Immature natural killer cell (primary cell): ENCODE measurements at regions not wholly inside any gene's neighbourhood (a gene's known extent, or its start where the extent isn't known, plus 50 kb on each side); places are given as distances from the start of the nearest gene placed in this dataset.

ENCODE experiments used
- DNase-seq, 3 donors: peaks; one replicate each; pipeline ENCODE4 v3.0.0; 2022; ENCODE audit warnings: mixed read lengths in 1 of 3
- H3K27ac Mint-ChIP-seq, 6 donors: one replicate each; pipeline ENCODE4 v1.8.0; 2020; ENCODE audit warnings: mixed read lengths in 6 of 6, mild to moderate bottlenecking in 5 of 6, inconsistent platforms in 4 of 6, moderate library complexity in 3 of 6
- H3K27me3 Mint-ChIP-seq, 3 donors: one replicate each; pipeline ENCODE4 v1.8.0; 2020 to 2021; ENCODE audit warnings: low read depth in 3 of 3, mild to moderate bottlenecking in 3 of 3, mixed read lengths in 3 of 3, moderate library complexity in 3 of 3, inconsistent platforms in 1 of 3
- H3K36me3 Mint-ChIP-seq, 3 donors: one replicate each; pipeline ENCODE4 v1.8.0; 2020; ENCODE audit warnings: mixed read lengths in 3 of 3, inconsistent platforms in 2 of 3, mild to moderate bottlenecking in 2 of 3
- H3K4me1 Mint-ChIP-seq, 2 donors: one replicate each; pipeline ENCODE4 v1.8.0; 2020; ENCODE audit warnings: inconsistent platforms in 2 of 2, mild to moderate bottlenecking in 2 of 2, mixed read lengths in 2 of 2, moderate library complexity in 1 of 2
- H3K4me3 Mint-ChIP-seq, 5 donors: one replicate each; pipeline ENCODE4 v1.8.0; 2020; ENCODE audit warnings: mild to moderate bottlenecking in 5 of 5, mixed read lengths in 5 of 5, inconsistent platforms in 3 of 5, moderate library complexity in 3 of 5
- H3K9me3 Mint-ChIP-seq, 6 donors: one replicate each; pipeline ENCODE4 v1.8.0; 2020; ENCODE audit warnings: mild to moderate bottlenecking in 6 of 6, mixed read lengths in 6 of 6, inconsistent platforms in 4 of 6, moderate library complexity in 3 of 6

DNA sequence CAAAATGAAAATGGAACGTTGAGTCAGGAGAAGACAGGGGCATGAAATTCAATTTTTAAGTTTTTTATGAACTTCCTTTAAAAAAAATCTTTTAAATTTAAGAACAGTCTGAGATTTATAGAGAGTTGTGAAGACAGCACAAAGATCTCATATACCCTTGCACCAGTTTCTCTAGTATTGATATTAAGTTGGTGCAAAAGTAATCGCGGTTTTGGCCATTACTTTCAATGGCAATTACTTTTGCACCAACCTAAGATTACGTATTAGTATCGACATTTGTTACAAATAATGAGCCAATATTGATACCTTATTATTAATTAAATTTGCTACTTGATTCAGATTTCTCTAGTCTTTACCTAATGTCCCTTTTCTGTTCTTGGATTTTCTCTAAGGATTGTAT is 684.4 kb upstream of the CDH8 start:
- peaks cover 0 to 4% (median 2%) of the 10 kb centered on the region in 3 donors for H3K36me3 Mint-ChIP-seq
- peaks cover 19 to 79% (median 45%) of the 10 kb centered on the region in 6 donors for H3K9me3 Mint-ChIP-seq
- no peak overlapping the region for H3K27ac Mint-ChIP-seq
- H3K4me3 Mint-ChIP-seq: no peak overlapping the region
- no peaks in the 10 kb centered on the region for H3K4me1 Mint-ChIP-seq
- peaks cover 0 to 4% (median 1%) of the 10 kb centered on the region in 3 donors for H3K27me3 Mint-ChIP-seq
- no peak for DNase-seq

DNA sequence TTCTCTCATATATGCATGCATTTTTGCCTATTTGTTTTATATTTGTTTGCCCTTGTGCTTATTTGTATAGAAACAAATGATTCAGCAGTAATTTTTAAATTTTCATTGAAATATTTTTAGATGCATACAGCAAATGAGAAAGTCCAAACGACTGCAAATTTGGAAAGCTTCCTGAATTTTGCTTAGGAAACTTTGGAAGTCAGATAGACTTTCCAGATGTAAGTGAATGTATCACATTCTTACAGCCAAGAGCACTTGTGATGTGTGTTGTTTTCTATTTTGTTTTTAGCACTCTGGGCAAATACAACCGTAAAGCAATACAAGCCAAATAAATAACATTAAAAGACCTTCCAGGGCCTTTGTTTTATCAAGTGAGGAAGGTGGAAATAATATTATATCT is 680.8 kb upstream of the CDH8 start:
- Mint-ChIP-seq H3K27me3 (peaks cover 0 to 4% (median 3%) of the 10 kb centered on the region in 3 donors), H3K4me1 (no peaks in the 10 kb centered on the region), H3K9me3 (peaks cover 15 to 62% (median 38%) of the 10 kb centered on the region in 6 donors), H3K4me3 (no peak overlapping the region), H3K27ac (no peak overlapping the region), H3K36me3 (peaks cover 0 to 4% (median 0%) of the 10 kb centered on the region in 3 donors)
- DNase-seq: no peak

DNA sequence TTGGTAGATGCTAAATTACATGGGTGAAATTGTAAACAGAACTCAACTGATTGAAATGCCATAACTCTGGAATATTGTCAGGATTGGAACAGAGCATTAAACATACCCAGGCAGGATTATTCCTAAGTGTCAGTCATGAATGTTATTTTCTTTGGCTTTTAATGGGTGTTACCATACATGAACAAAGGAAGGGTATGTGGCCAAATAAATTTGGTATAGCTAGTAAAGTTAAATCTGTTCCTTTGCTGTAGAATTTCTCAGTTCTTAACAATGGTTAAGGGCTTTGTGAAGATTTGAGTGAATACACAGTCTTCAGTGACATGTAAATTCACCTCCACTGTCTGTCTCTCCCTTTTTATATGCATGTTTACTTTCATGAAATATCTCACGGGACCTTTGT is 679.5 kb upstream of the CDH8 start:
- Mint-ChIP-seq H3K9me3 (peaks cover 11 to 61% (median 37%) of the 10 kb centered on the region in 6 donors), H3K27ac (no peak overlapping the region), H3K4me1 (no peaks in the 10 kb centered on the region), H3K27me3 (peaks cover 0 to 6% (median 3%) of the 10 kb centered on the region in 3 donors), H3K36me3 (peaks cover 0 to 4% (median 0%) of the 10 kb centered on the region in 3 donors), H3K4me3 (no peak overlapping the region)
- no peak for DNase-seq

DNA sequence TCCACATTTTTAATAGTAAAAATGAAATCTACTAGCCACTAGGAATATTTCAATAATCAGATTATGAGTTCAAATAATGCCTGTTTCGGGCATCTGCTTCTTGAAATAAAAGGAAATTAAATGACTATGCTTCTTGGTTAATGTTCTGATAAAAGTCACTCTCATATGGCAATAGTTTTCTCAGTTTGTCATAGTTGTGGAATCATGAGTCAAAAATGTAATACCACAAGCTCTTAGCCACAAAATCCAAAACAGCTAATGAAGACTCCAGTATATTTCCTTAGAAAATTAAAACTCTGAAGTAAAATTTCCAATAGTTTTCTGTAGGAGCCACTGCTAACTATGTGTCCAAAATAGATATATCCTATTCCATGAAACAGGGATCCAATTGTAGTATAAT is 676.3 kb upstream of the CDH8 start:
- Mint-ChIP-seq H3K4me1 (no peaks in the 10 kb centered on the region), H3K9me3 (peaks cover 13 to 59% (median 26%) of the 10 kb centered on the region in 6 donors), H3K4me3 (no peak overlapping the region), H3K27ac (no peak overlapping the region), H3K36me3 (peaks cover 0 to 3% (median 0%) of the 10 kb centered on the region in 3 donors), H3K27me3 (peaks cover 0 to 3% (median 2%) of the 10 kb centered on the region in 3 donors)
- DNase-seq: no peak

DNA sequence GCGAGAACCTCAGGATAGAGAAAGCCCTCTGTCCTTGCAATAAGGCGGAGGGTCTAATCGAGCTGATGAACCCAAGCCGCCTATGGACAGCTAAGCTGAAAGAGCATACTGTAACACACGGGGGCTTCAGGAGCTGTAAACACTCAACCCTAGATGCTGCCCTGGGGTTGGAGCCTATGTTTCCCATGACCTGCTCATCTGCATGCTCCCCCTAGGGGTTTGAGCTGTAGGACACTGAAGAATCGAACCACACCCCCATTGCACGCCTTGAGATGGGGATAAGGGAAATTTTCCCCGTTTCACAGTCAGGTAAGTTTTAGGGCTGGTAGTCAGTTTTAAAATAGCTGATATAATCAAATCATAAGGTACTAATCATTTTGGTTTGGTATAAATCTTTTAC is 675.6 kb upstream of the CDH8 start:
- Mint-ChIP-seq H3K27me3 (peaks cover 0 to 2% (median 2%) of the 10 kb centered on the region in 3 donors), H3K9me3 (peaks cover 14 to 52% (median 25%) of the 10 kb centered on the region in 6 donors), H3K4me3 (no peak overlapping the region), H3K27ac (no peak overlapping the region), H3K4me1 (no peaks in the 10 kb centered on the region), H3K36me3 (no peaks in the 10 kb centered on the region)
- DNase-seq: no peak

DNA sequence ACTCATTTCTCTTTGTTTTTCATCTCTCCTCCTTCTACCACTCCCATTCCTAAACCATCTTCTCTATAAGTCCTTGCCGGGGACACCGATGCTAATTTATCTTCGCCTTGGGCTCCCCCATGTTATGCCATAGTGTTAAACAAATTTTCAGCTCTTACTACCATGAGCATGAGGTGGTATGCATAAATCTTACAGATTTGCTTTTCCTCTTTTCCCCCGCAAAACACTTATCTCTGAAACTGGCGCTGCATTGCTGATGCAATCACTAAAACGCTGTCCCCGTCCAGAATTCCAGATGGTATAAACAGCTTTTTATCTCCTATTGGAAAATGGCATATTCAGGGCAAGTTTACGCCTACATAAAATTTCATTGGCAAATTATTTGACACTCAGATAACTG is 673.6 kb upstream of the CDH8 start:
- Mint-ChIP-seq H3K4me1 (no peaks in the 10 kb centered on the region), H3K27ac (no peak overlapping the region), H3K36me3 (no peaks in the 10 kb centered on the region), H3K4me3 (no peak overlapping the region), H3K27me3 (peaks cover 0 to 2% (median 1%) of the 10 kb centered on the region in 3 donors), H3K9me3 (peaks cover 8 to 43% (median 25%) of the 10 kb centered on the region in 6 donors)
- no peak for DNase-seq

DNA sequence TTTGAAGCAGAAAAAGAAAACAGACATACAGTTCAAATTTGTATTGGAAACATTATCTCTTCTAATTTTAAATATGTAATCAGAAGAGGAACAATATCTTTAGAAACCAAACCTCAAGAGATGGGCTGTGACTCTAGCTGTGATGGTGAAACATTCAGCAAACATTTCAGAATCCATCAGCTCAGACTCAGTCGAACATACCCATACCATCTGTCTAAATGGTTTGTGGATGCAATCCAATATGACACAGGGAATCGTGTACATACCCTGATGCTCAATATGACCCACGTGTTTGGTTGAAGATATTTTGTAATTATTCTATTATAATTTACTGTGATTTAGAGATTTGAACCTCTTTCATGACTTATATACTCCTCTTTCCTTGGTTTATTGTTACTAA is 665.2 kb upstream of the CDH8 start:
- no peaks in the 10 kb centered on the region for H3K27me3 Mint-ChIP-seq
- no peak overlapping the region for H3K4me3 Mint-ChIP-seq
- H3K4me1 Mint-ChIP-seq: no peaks in the 10 kb centered on the region
- H3K9me3 Mint-ChIP-seq: peaks cover 3 to 63% (median 40%) of the 10 kb centered on the region in 6 donors
- H3K27ac Mint-ChIP-seq: no peak overlapping the region
- no peaks in the 10 kb centered on the region for H3K36me3 Mint-ChIP-seq
- DNase-seq: no peak

DNA sequence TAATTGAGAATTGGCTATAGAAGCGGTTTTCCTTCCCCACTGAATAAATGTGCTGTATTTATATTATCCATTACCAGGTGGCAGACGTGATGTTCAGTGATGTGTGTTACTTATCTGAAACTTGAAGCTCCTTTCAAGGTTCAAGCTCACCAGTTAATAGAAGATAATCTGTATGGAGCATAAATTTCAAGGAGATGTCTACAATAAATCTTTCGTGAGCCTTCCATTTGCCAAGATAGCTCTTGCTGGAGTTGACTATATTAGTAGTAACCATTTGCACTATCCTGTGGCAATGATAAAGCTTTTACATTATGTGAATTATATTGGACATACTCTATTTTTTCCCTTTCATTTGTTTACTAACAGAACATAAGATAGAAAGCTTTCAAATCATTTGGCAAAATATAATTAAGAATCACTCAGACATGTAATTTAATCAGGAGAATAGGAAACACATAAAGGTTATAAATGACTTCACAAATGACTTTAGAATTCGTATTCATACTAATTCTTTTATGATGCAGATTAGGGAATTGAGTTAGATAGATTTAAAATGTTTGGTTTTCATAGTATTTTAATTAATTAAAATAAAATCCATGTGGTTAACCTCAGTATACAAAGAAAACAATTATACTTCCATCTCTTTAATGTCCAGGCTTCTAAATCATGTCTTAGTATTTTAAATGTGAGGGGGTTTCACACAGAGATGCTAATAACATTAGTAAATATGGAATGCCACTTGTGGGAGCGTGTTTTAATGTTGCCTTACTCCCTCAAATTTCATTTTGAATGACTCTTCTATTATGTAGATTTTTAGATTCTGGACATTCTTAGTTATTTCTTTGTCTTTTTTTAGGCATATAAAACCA is 664.4 kb upstream of the CDH8 start:
- Mint-ChIP-seq H3K4me3 (no peak overlapping the region), H3K4me1 (no peaks in the 10 kb centered on the region), H3K36me3 (no peaks in the 10 kb centered on the region), H3K27ac (no peak overlapping the region), H3K27me3 (peaks cover 0 to 1% (median 0%) of the 10 kb centered on the region in 3 donors), H3K9me3 (peaks cover 3 to 65% (median 40%) of the 10 kb centered on the region in 6 donors)
- no peak for DNase-seq

DNA sequence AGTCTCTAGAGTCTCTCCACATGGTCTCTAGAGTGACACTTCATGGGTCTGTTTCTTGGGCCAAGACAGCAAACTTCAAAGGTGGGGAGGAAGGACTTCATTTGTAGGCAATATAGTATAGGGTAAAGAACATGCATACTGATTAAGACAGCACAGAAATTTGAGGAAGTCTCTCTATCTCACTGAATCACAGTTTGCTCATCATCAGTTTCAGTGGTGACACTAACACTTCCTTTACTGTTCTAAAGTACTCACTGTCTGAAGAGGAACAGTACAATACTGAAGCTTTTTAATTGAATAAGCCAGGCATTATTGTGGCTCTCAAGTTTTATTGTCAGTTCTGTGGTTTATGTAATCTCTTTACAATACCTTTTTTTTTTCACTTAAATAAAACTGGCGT is 656.4 kb upstream of the CDH8 start:
- Mint-ChIP-seq H3K36me3 (peaks cover 0 to 5% (median 3%) of the 10 kb centered on the region in 3 donors), H3K27me3 (peaks cover 0 to 5% (median 3%) of the 10 kb centered on the region in 3 donors), H3K9me3 (peaks cover 13 to 79% (median 46%) of the 10 kb centered on the region in 6 donors), H3K4me3 (no peak overlapping the region), H3K27ac (no peak overlapping the region), H3K4me1 (no peaks in the 10 kb centered on the region)
- no peak for DNase-seq

DNA sequence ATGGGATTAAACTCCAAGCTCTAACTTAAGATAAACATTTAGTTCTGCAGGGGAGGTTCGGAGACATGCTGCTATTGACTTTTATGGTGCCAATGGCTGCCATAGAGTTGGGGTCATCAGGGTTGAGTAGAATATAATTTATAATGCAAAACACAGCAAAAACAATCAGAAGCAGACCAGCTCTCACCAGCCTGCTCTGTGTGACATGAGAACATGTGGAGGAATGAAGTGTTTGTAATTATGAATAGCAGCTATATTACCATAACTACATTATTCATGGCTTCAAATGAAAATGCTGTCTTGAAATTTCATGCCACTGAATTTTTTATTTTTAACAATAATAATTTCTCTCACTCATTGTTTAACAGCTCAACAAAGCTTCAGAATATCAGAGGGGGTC is 645.6 kb upstream of the CDH8 start:
- Mint-ChIP-seq H3K27me3 (no peaks in the 10 kb centered on the region), H3K36me3 (peaks cover 0 to 4% (median 0%) of the 10 kb centered on the region in 3 donors), H3K4me1 (no peaks in the 10 kb centered on the region), H3K4me3 (no peak overlapping the region), H3K27ac (no peak overlapping the region), H3K9me3 (peaks cover 38 to 78% (median 44%) of the 10 kb centered on the region in 6 donors)
- no peak for DNase-seq

DNA sequence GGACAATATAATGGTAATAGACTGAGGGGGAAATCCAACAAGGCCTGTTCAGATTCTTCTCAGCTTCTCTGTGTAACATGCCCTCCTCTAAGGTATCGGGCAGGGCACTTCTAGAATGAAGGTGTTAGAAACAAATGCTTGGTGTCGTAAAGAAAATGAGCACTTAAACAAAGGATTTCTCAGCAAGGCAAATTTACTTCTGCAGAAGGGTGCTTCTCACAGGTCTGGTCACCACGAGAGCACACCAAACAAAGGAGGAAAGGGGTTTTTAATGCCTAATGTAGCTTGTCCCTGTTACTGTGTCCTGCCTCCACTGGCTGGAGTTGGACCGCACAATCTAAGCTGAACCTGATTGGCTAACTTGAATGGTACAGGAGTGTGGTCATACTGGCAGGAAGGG is 642.6 kb upstream of the CDH8 start:
- DNase-seq: no peak
- no peaks in the 10 kb centered on the region for H3K4me1 Mint-ChIP-seq
- H3K27ac Mint-ChIP-seq: no peak overlapping the region
- H3K4me3 Mint-ChIP-seq: no peak overlapping the region
- H3K36me3 Mint-ChIP-seq: peaks cover 0 to 4% (median 0%) of the 10 kb centered on the region in 3 donors
- peaks cover 35 to 76% (median 43%) of the 10 kb centered on the region in 6 donors for H3K9me3 Mint-ChIP-seq
- H3K27me3 Mint-ChIP-seq: no peaks in the 10 kb centered on the region

DNA sequence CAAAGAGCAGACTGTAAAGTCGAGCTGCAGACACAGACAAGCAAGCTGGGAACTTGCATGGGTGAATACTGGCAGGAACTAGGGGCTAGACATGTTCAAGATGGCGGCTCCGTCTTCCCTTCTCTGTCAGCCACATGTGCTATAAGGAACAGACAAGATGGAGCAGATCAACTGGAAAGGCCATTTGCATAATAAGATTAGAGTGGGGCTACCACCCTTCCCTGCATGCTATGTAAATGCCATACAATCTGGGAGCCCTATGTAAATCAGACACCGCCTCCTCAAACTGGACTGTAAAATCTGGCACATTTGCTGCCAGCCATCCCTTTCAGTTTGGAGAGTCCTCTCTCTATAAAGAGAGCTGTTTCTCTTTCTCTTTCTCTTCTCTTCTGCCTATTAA is 640.1 kb upstream of the CDH8 start:
- DNase-seq: no peak
- peaks cover 0 to 4% (median 0%) of the 10 kb centered on the region in 3 donors for H3K36me3 Mint-ChIP-seq
- no peak overlapping the region for H3K27ac Mint-ChIP-seq
- no peak overlapping the region for H3K4me3 Mint-ChIP-seq
- no peaks in the 10 kb centered on the region for H3K27me3 Mint-ChIP-seq
- H3K9me3 Mint-ChIP-seq: peaks cover 27 to 68% (median 37%) of the 10 kb centered on the region in 6 donors
- H3K4me1 Mint-ChIP-seq: no peaks in the 10 kb centered on the region

DNA sequence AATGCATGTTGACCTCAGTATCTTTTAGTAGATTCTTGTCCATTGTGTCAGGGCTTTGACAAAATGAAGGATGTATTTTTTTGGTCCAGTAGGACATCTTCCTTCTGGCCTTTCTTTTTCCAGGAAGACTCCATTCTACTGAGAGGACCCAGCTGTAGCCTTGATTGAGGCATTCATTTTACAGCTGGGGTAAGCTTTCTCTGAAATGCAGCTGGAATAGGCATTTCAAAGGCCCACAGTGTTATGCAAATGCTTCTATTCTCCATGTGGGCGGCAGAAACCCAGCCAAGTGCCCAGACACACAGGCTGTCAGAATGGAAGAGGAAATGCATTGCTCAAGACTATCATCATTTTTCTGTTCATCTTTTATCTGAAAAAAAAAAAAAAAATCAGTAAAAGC is 629.0 kb upstream of the CDH8 start:
- Mint-ChIP-seq H3K27me3 (peaks cover 0 to 2% (median 0%) of the 10 kb centered on the region in 3 donors), H3K36me3 (no peaks in the 10 kb centered on the region), H3K9me3 (peaks cover 2 to 62% (median 25%) of the 10 kb centered on the region in 6 donors), H3K27ac (no peak overlapping the region), H3K4me1 (no peaks in the 10 kb centered on the region), H3K4me3 (no peak overlapping the region)
- no peak for DNase-seq

DNA sequence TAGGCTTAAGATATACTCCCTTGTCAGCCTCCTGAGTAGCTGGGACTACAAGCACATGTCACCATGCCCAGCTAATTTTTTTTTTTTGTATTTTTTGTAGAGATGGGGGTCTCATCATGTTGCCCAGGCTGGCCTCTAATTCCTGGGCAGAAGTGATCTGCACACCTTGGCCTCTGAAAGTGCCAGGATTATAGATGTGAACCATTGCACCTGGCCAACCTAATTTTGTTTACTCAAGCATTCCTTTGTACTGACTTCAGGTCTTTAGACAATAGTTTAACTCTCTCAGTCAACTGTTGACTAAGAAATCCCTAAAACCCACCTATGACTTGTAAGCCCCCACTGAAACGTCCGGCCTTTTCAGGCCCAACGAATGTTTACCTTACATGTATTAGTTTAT is 628.3 kb upstream of the CDH8 start:
- Mint-ChIP-seq H3K4me1 (no peaks in the 10 kb centered on the region), H3K9me3 (peaks cover 6 to 62% (median 24%) of the 10 kb centered on the region in 6 donors), H3K27me3 (peaks cover 0 to 2% (median 0%) of the 10 kb centered on the region in 3 donors), H3K27ac (no peak overlapping the region), H3K36me3 (no peaks in the 10 kb centered on the region), H3K4me3 (no peak overlapping the region)
- no peak for DNase-seq
